ENCODE measurements at regions not wholly inside any gene's neighbourhood (a gene's known extent, or its start where the extent isn't known, plus 50 kb on each side); places are given as distances from the start of the nearest gene placed in this dataset.
A peak's percentile ranks its signal among the peaks of the same experiment; 100 is the strongest.
"Not testable (repeated sequence)": the region's sequence is repeated elsewhere in the genome, so short reads cannot be mapped to it uniquely, and the experiment has no call there.

DNA sequence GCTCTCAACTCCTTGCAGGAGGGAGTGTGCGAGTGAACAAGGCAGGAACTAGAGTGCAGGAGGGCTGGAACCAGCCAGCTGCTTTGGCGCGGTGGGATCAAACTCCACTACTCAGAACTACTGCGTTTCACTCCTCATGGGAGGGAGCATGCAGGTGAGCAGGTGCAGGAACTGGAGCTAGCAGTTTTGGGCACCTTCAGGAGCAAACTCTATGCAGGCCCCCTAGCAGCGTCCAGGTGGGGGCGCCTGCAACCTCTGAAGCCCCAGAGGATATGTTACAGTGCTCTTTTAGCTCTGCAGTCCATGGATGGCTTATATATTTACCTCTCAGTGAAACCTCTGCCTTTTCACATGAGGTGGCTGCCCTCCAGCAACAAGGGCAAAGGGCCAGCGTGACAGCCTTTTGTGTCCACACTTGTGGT lies 1303.4 kb downstream of the PCDH9 start:
- ChIA-PET POLR2A (interaction anchor here (0.5 kb wide), 1 partner anchor 341 kb away, joined by 3 read pairs; no protein-coding TSS in a partner anchor), CTCF (interaction anchor here (0.9 to 1.5 kb wide), 7 partner anchors 9 to 543 kb away, joined by 3 to 8 read pairs (median 4); no protein-coding TSS in a partner anchor)
- DNase-seq (ENCODE audit: low spot score) (peak; percentile 66), ATAC-seq (peak; percentile 99)
- H3K9me3 Mint-ChIP-seq = peaks cover 4% of the 10 kb centered on the region; the same call in 1 of the 2 replicates
- peaks cover 10% of the 10 kb centered on the region for H3K4me1 Mint-ChIP-seq
- no peak for TF ChIP-seq NFE2L1 (CRISPR knock-in tag; IDR thresholded peaks at IDR 0.05)
- TF ChIP-seq JAZF1 (CRISPR knock-in tag; IDR thresholded peaks at IDR 0.05) = no peak
- TF ChIP-seq NFYB (CRISPR knock-in tag; conservative IDR thresholded peaks at IDR 0.05; ENCODE audit: low read depth) = no peak
- no peak for TF ChIP-seq NR2C2 (CRISPR knock-in tag; IDR thresholded peaks at IDR 0.05)
- no peak for TF ChIP-seq HMGXB4 (CRISPR knock-in tag; IDR thresholded peaks at IDR 0.05)
- no peak for TF ChIP-seq ATF2 (CRISPR knock-in tag; IDR thresholded peaks at IDR 0.05; ENCODE audit: borderline replicate concordance, low read depth)
- no peak for TF ChIP-seq CBFB (CRISPR knock-in tag; IDR thresholded peaks at IDR 0.05; ENCODE audit: low read depth)
- TF ChIP-seq, protein P1, sequence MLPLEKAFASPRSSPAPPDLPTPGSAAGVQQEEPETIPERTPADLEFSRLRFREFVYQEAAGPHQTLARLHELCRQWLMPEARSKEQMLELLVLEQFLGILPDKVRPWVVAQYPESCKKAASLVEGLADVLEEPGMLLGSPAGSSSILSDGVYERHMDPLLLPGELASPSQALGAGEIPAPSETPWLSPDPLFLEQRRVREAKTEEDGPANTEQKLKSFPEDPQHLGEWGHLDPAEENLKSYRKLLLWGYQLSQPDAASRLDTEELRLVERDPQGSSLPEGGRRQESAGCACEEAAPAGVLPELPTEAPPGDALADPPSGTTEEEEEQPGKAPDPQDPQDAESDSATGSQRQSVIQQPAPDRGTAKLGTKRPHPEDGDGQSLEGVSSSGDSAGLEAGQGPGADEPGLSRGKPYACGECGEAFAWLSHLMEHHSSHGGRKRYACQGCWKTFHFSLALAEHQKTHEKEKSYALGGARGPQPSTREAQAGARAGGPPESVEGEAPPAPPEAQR (CRISPR knock-in tag; IDR thresholded peaks at IDR 0.05) = no peak
- no peak for TF ChIP-seq ZNF219 (CRISPR knock-in tag; IDR thresholded peaks at IDR 0.05; ENCODE audit: borderline replicate concordance)
- TF ChIP-seq E2F5 (CRISPR knock-in tag; IDR thresholded peaks at IDR 0.05) = no peak
- TF ChIP-seq, protein P2, sequence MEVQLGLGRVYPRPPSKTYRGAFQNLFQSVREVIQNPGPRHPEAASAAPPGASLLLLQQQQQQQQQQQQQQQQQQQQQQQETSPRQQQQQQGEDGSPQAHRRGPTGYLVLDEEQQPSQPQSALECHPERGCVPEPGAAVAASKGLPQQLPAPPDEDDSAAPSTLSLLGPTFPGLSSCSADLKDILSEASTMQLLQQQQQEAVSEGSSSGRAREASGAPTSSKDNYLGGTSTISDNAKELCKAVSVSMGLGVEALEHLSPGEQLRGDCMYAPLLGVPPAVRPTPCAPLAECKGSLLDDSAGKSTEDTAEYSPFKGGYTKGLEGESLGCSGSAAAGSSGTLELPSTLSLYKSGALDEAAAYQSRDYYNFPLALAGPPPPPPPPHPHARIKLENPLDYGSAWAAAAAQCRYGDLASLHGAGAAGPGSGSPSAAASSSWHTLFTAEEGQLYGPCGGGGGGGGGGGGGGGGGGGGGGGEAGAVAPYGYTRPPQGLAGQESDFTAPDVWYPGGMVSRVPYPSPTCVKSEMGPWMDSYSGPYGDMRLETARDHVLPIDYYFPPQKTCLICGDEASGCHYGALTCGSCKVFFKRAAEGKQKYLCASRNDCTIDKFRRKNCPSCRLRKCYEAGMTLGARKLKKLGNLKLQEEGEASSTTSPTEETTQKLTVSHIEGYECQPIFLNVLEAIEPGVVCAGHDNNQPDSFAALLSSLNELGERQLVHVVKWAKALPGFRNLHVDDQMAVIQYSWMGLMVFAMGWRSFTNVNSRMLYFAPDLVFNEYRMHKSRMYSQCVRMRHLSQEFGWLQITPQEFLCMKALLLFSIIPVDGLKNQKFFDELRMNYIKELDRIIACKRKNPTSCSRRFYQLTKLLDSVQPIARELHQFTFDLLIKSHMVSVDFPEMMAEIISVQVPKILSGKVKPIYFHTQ (CRISPR knock-in tag; IDR thresholded peaks at IDR 0.05) = no peak
- TF ChIP-seq, protein P3, sequence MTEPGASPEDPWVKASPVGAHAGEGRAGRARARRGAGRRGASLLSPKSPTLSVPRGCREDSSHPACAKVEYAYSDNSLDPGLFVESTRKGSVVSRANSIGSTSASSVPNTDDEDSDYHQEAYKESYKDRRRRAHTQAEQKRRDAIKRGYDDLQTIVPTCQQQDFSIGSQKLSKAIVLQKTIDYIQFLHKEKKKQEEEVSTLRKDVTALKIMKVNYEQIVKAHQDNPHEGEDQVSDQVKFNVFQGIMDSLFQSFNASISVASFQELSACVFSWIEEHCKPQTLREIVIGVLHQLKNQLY (CRISPR knock-in tag; IDR thresholded peaks at IDR 0.05) = no peak
- TF ChIP-seq ATF3 (CRISPR knock-in tag; conservative IDR thresholded peaks at IDR 0.05) = no peak
- H3K27ac Mint-ChIP-seq = no peak overlapping the region; the same call in 1 of the 2 replicates
- H3K4me3 Mint-ChIP-seq = peak overlapping the region; percentile 45
- H3K36me3 Mint-ChIP-seq = no peaks in the 10 kb centered on the region
- H3K27me3 Mint-ChIP-seq (ENCODE audit: low read depth) = no peaks in the 10 kb centered on the region

DNA sequence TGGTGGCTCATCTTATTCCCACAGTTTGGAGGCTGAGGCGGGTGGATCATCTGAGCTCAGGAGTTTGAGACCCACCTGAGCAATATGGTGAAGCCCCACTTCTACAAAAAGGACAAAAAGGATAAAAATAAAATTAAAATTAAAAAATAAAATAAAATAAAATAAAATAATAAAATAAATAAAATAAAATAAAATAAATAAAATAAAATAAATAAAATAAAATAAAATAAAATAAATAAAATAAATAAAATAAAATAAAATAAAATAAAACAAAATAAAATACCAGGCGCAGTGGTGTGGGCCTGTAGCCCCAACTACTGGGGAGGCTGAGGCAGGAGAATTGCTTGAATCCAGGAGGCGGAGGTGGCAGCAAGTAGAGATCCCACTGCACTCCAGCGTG lies 1307.3 kb downstream of the PCDH9 start:
- H3K27ac Mint-ChIP-seq; ATAC-seq; H3K36me3 Mint-ChIP-seq; H3K4me3 Mint-ChIP-seq; POLR2A ChIA-PET; H3K9me3 Mint-ChIP-seq; H3K27me3 Mint-ChIP-seq (ENCODE audit: low read depth); CTCF ChIA-PET; DNase-seq (ENCODE audit: low spot score); H3K4me1 Mint-ChIP-seq: not testable (repeated sequence)
- peak; percentile 99 for TF ChIP-seq HMGA2 (CRISPR knock-in tag; IDR thresholded peaks at IDR 0.05)
